Liver (tissue), 8 donors: ENCODE measurements at regions not wholly inside any gene's neighbourhood (a gene's known extent, or its start where the extent isn't known, plus 50 kb on each side); places are given as distances from the start of the nearest gene placed in this dataset.

Source experiments
- DNase-seq: peaks from one replicate; pipeline ENCODE4 v3.0.0-alpha.2; 2017; ENCODE audit warnings: low spot score
- H3K27ac ChIP-seq, 2 donors: one replicate each; pipeline ENCODE4 v1.7.0; 2013; ENCODE audit warnings: inconsistent platforms in 2 of 2, low read length in 2 of 2, control low read depth in 1 of 2, low read depth in 1 of 2, mild to moderate bottlenecking in 1 of 2
- H3K27me3 ChIP-seq, 4 donors: one replicate each; pipeline versions ENCODE4 v1.6.1 to v1.7.0; 2013; ENCODE audit warnings: low read length in 3 of 4, inconsistent platforms in 1 of 4, mild to moderate bottlenecking in 1 of 4, moderate library complexity in 1 of 4; ENCODE audit not compliant: control insufficient read depth in 4 of 4, insufficient read depth in 4 of 4
- H3K36me3 ChIP-seq, 4 donors: one replicate each; pipeline versions ENCODE4 v1.6.1 to v1.7.0; 2013; ENCODE audit warnings: low read length in 3 of 4, mild to moderate bottlenecking in 3 of 4, low read depth in 1 of 4, moderate library complexity in 1 of 4; ENCODE audit not compliant: control insufficient read depth in 4 of 4, insufficient read depth in 3 of 4
- H3K4me1 ChIP-seq, 4 donors: one replicate each; pipeline versions ENCODE4 v1.6.1 to v1.7.0; 2013; ENCODE audit warnings: low read length in 3 of 4, mild to moderate bottlenecking in 3 of 4, moderate library complexity in 1 of 4; ENCODE audit not compliant: control insufficient read depth in 4 of 4, insufficient read depth in 4 of 4
- H3K4me3 ChIP-seq, 3 donors: one replicate each; pipeline versions ENCODE4 v1.6.1 to v1.7.0; 2013; ENCODE audit warnings: low read length in 3 of 3, control low read depth in 1 of 3, low read depth in 1 of 3, mild to moderate bottlenecking in 1 of 3
- H3K9ac ChIP-seq, 2 donors: one replicate each; pipeline ENCODE4 v1.7.0; 2013; ENCODE audit warnings: low read length in 2 of 2, mild to moderate bottlenecking in 2 of 2, moderate library complexity in 2 of 2, control low read depth in 1 of 2, low read depth in 1 of 2
- H3K9me3 ChIP-seq, 4 donors: one replicate each; pipeline versions ENCODE4 v1.6.1 to v1.7.0; 2013; ENCODE audit warnings: low read length in 3 of 4; ENCODE audit not compliant: control insufficient read depth in 4 of 4
- CTCF ChIP-seq: fragments of 150-350 bp; IDR thresholded peaks from 2 replicates; pipeline ENCODE4 v1.5.1; 2017; ENCODE audit warnings: improper control_type of control experiment, low read depth, low read length; ENCODE audit not compliant: missing input control
- EGR1 ChIP-seq, 2 donors: IDR thresholded peaks; 2 replicates each; pipeline ENCODE4 v1.6.1; 2016 to 2018; ENCODE audit warnings: antibody characterized with exemption in 2 of 2, low read depth in 2 of 2
- FOXA2 ChIP-seq: IDR thresholded peaks from 2 replicates; pipeline ENCODE4 v1.6.1; 2016; ENCODE audit warnings: antibody characterized with exemption
- HNF4A ChIP-seq, 2 donors: conservative IDR thresholded peaks; 2 replicates each; pipeline ENCODE4 v1.6.1; 2016; ENCODE audit warnings: antibody characterized with exemption in 2 of 2, mild to moderate bottlenecking in 2 of 2
- HNF4G ChIP-seq: IDR thresholded peaks from 2 replicates; pipeline ENCODE4 v1.6.1; 2016; ENCODE audit warnings: antibody characterized with exemption
- MAX ChIP-seq: IDR thresholded peaks from 2 replicates; pipeline ENCODE4 v1.6.1; 2016; ENCODE audit warnings: antibody characterized with exemption
- RAD21 ChIP-seq, 2 donors: IDR thresholded peaks; 2 replicates each; pipeline ENCODE4 v1.6.1; 2016; ENCODE audit warnings: antibody characterized with exemption in 2 of 2, mild to moderate bottlenecking in 2 of 2
- REST ChIP-seq: IDR thresholded peaks from 2 replicates; pipeline ENCODE4 v1.6.1; 2016; ENCODE audit warnings: antibody characterized with exemption, mild to moderate bottlenecking
- SP1 ChIP-seq: IDR thresholded peaks from 2 replicates; pipeline ENCODE4 v1.6.1; 2018; ENCODE audit warnings: antibody characterized with exemption, mild to moderate bottlenecking
- WGBS: extraction: QIAGEN DNeasy Blood & Tissue Kit; methylation state at CpG from one replicate; pipeline ENCODE4 v1.1.7; 2013; 5-methylcytosine and 5-hydroxymethylcytosine counted together
- donor health status: healthy.
- donor health status: healthy.
- donor health status: healthy.
- donor health status: healthy.
- donor health status: healthy.

GRCh38 chr20:16166737-16167136 lies 406.5 kb downstream of the KIF16B start:
- 92% methylated on average over 6 of the region's 6 CpGs for WGBS
- Histone ChIP-seq H3K9ac (no peak overlapping the region), H3K9me3 (peaks cover 0 to 8% (median under 1%) of the 10 kb centered on the region in 4 donors)

GRCh38 chr20:16158976-16159286 lies 414.3 kb downstream of the KIF16B start:
- DNase-seq = no peak
- H3K36me3 ChIP-seq = no peaks in the 10 kb centered on the region
- no peaks in the 10 kb centered on the region for H3K4me1 ChIP-seq
- H3K9ac ChIP-seq = no peak overlapping the region
- no peak overlapping the region for H3K27ac ChIP-seq
- 78% methylated on average over 2 of the region's 2 CpGs for WGBS
- TF ChIP-seq SP1 = no peak
- no peak for TF ChIP-seq HNF4A (conservative IDR thresholded peaks at IDR 0.05)
- peaks cover 0 to 5% (median 1%) of the 10 kb centered on the region in 4 donors for H3K9me3 ChIP-seq
- H3K27me3 ChIP-seq = no peaks in the 10 kb centered on the region
- no peak overlapping the region for H3K4me3 ChIP-seq

More at GRCh38 chr20:16166737-16167136, 406.5 kb downstream of the KIF16B start:
- no peaks in the 10 kb centered on the region for H3K27me3 ChIP-seq
- no peak overlapping the region for H3K27ac ChIP-seq
- H3K4me3 ChIP-seq = no peak overlapping the region
- H3K4me1 ChIP-seq = no peaks in the 10 kb centered on the region
- H3K36me3 ChIP-seq = no peaks in the 10 kb centered on the region
- no peak for DNase-seq
- TF ChIP-seq MAX (no peak), HNF4A (conservative IDR thresholded peaks at IDR 0.05) (no peak), FOXA2 (no peak), SP1 (no peak), EGR1 (IDR thresholded peaks at IDR 0.05; ENCODE audit: low read depth in 2 of 2) (no peak), CTCF (no peak), RAD21 (IDR thresholded peaks at IDR 0.05) (no peak)

- H3K36me3 ChIP-seq = no peaks in the 10 kb centered on the region
- H3K9me3 ChIP-seq = peaks cover 0 to 5% (median 3%) of the 10 kb centered on the region in 4 donors
- TF ChIP-seq HNF4G (no peak), FOXA2 (no peak), REST (no peak)
- 77% methylated on average over 11 of the region's 11 CpGs for WGBS
- no peak for DNase-seq
- H3K4me1 ChIP-seq = no peaks in the 10 kb centered on the region
- H3K9ac ChIP-seq = no peak overlapping the region
- H3K27me3 ChIP-seq = no peaks in the 10 kb centered on the region
- H3K27ac ChIP-seq = no peak overlapping the region
- H3K4me3 ChIP-seq = no peak overlapping the region
Observed at GRCh38 chr20:16158090-16158975, 414.9 kb downstream of the KIF16B start.
